ENCODE measurements at regions not wholly inside any gene's neighbourhood (a gene's known extent, or its start where the extent isn't known, plus 50 kb on each side); places are given as distances from the start of the nearest gene placed in this dataset.

- Histone ChIP-seq H3K4me3 (no peak overlapping the region), H3K27me3 (no peaks in the 10 kb centered on the region), H3K4me1 (no peaks in the 10 kb centered on the region), H3K27ac (no peak overlapping the region), H3K36me3 (no peaks in the 10 kb centered on the region), H3K9me3 (no peaks in the 10 kb centered on the region)
- no peak for TF ChIP-seq CTCF (IDR thresholded peaks at IDR 0.05)
- DNase-seq (ENCODE audit: low spot score), result no peak
Measured at GRCh38 chr6:113529196-113529595, 327.9 kb upstream of the MARCKS start.

GRCh38 chr6:113529879-113530278 is 327.3 kb upstream of the MARCKS start:
- H3K27ac ChIP-seq, result no peak overlapping the region
- H3K4me3 ChIP-seq, result no peak overlapping the region
- H3K36me3 ChIP-seq, result no peaks in the 10 kb centered on the region
- H3K4me1 ChIP-seq, result no peaks in the 10 kb centered on the region
- H3K27me3 ChIP-seq, result no peaks in the 10 kb centered on the region
- no peak for TF ChIP-seq CTCF (IDR thresholded peaks at IDR 0.05)
- DNase-seq (ENCODE audit: low spot score), result no peak
- H3K9me3 ChIP-seq, result no peaks in the 10 kb centered on the region

GRCh38 chr6:113530769-113531168 is 326.4 kb upstream of the MARCKS start:
- no peak for DNase-seq (ENCODE audit: low spot score)
- Histone ChIP-seq H3K36me3 (no peaks in the 10 kb centered on the region), H3K4me3 (no peak overlapping the region), H3K27me3 (no peaks in the 10 kb centered on the region), H3K4me1 (no peaks in the 10 kb centered on the region), H3K9me3 (no peaks in the 10 kb centered on the region), H3K27ac (no peak overlapping the region)
- no peak for TF ChIP-seq CTCF (IDR thresholded peaks at IDR 0.05)

GRCh38 chr6:113539202-113539601 is 317.9 kb upstream of the MARCKS start:
- H3K36me3 ChIP-seq, result no peaks in the 10 kb centered on the region
- no peaks in the 10 kb centered on the region for H3K27me3 ChIP-seq
- H3K4me1 ChIP-seq, result no peaks in the 10 kb centered on the region
- no peak for TF ChIP-seq CTCF (IDR thresholded peaks at IDR 0.05)
- DNase-seq (ENCODE audit: low spot score), result no peak
- no peak overlapping the region for H3K4me3 ChIP-seq
- H3K9me3 ChIP-seq, result no peaks in the 10 kb centered on the region
- peak overlapping the region in 1 of 2 donors; percentile 12 for H3K27ac ChIP-seq

- Histone ChIP-seq H3K27me3 (no peaks in the 10 kb centered on the region), H3K27ac (peak overlapping the region in 1 of 2 donors; percentile 12), H3K36me3 (no peaks in the 10 kb centered on the region), H3K4me3 (no peak overlapping the region), H3K9me3 (no peaks in the 10 kb centered on the region), H3K4me1 (no peaks in the 10 kb centered on the region)
- no peak for TF ChIP-seq CTCF (IDR thresholded peaks at IDR 0.05)
- DNase-seq (ENCODE audit: low spot score), result no peak
Measured at GRCh38 chr6:113539623-113540022, 317.5 kb upstream of the MARCKS start.

GRCh38 chr6:113540466-113540865 is 316.7 kb upstream of the MARCKS start:
- no peaks in the 10 kb centered on the region for H3K9me3 ChIP-seq
- no peaks in the 10 kb centered on the region for H3K36me3 ChIP-seq
- H3K4me1 ChIP-seq, result no peaks in the 10 kb centered on the region
- DNase-seq (ENCODE audit: low spot score), result no peak
- no peak overlapping the region for H3K4me3 ChIP-seq
- no peak for TF ChIP-seq CTCF (IDR thresholded peaks at IDR 0.05)
- H3K27me3 ChIP-seq, result no peaks in the 10 kb centered on the region
- H3K27ac ChIP-seq, result no peak overlapping the region
